ENCODE measurements at regions not wholly inside any gene's neighbourhood (a gene's known extent, or its start where the extent isn't known, plus 50 kb on each side); places are given as distances from the start of the nearest gene placed in this dataset.
A peak's percentile ranks its signal among the peaks of the same experiment; 100 is the strongest.
"Not testable (repeated sequence)": the region's sequence is repeated elsewhere in the genome, so short reads cannot be mapped to it uniquely, and the experiment has no call there.

- no peak for DNase-seq (ENCODE audit: low read depth, low spot score)
- Histone ChIP-seq H3K9me3 (ENCODE audit: control insufficient read depth, insufficient read depth, low read length) (peaks cover 11% of the 10 kb centered on the region), H3K27ac (ENCODE audit: low read depth, low read length) (no peak overlapping the region), H3K27me3 (ENCODE audit: control insufficient read depth, insufficient read depth, low read length) (no peaks in the 10 kb centered on the region), H3K4me3 (ENCODE audit: low read depth, low read length) (no peak overlapping the region)
- ChIA-PET POLR2A (no interaction called here), CTCF (no interaction called here)
- TF ChIP-seq CTCF (IDR thresholded peaks at IDR 0.05; ENCODE audit: low read depth, low read length): no peak
Observed at GRCh38 chrX:80576806-80577533, 156.7 kb downstream of the TENT5D start.

GRCh38 chrX:80578517-80579105 is 158.4 kb downstream of the TENT5D start:
- ChIA-PET CTCF (no interaction called here), POLR2A (no interaction called here)
- no peak overlapping the region for H3K4me3 ChIP-seq (ENCODE audit: low read depth, low read length)
- H3K9me3 ChIP-seq (ENCODE audit: control insufficient read depth, insufficient read depth, low read length): no peaks in the 10 kb centered on the region
- no peaks in the 10 kb centered on the region for H3K27me3 ChIP-seq (ENCODE audit: control insufficient read depth, insufficient read depth, low read length)
- H3K27ac ChIP-seq (ENCODE audit: low read depth, low read length): no peak overlapping the region
- TF ChIP-seq CTCF (IDR thresholded peaks at IDR 0.05; ENCODE audit: low read depth, low read length): peak; percentile 39
- DNase-seq (ENCODE audit: low read depth, low spot score): no peak

DNA sequence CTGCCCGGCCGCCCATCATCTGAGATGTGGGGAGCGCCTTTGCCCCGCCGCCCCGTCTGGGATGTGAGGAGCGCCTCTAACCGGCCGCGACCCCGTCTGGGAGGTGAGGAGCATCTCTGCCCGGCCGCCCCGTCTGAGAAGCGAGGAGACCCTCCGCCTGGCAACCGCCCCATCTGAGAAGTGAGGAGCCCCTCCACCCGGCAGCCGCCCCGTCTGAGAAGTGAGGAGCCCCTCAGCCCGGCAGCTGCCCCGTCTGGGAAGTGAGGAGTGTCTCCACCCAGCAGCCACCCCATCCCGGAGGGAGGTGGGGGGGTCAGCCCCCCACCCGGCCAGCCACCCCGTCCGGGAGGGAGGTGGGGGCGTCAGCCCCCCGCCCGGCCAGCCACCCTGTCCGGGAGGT is 170.7 kb downstream of the TENT5D start:
- H3K4me3 ChIP-seq (ENCODE audit: low read depth, low read length); H3K9me3 ChIP-seq (ENCODE audit: control insufficient read depth, insufficient read depth, low read length); H3K27ac ChIP-seq (ENCODE audit: low read depth, low read length); CTCF ChIA-PET; POLR2A ChIA-PET; H3K27me3 ChIP-seq (ENCODE audit: control insufficient read depth, insufficient read depth, low read length); DNase-seq (ENCODE audit: low read depth, low spot score): not testable (repeated sequence)

- no peak for DNase-seq (ENCODE audit: low read depth, low spot score)
- ChIA-PET POLR2A (no interaction called here), CTCF (no interaction called here)
- Histone ChIP-seq H3K4me3 (ENCODE audit: low read depth, low read length) (no peak overlapping the region), H3K9me3 (ENCODE audit: control insufficient read depth, insufficient read depth, low read length) (no peaks in the 10 kb centered on the region), H3K27me3 (ENCODE audit: control insufficient read depth, insufficient read depth, low read length) (no peaks in the 10 kb centered on the region), H3K27ac (ENCODE audit: low read depth, low read length) (no peak overlapping the region)
- TF ChIP-seq CTCF (IDR thresholded peaks at IDR 0.05; ENCODE audit: low read depth, low read length): no peak
Observed at GRCh38 chrX:80602036-80602860, 182.0 kb downstream of the TENT5D start.
